Uterus (tissue), 3 donors: ENCODE measurements at regions not wholly inside any gene's neighbourhood (a gene's known extent, or its start where the extent isn't known, plus 50 kb on each side); places are given as distances from the start of the nearest gene placed in this dataset.

Experiments used
- DNase-seq, 2 donors: peaks; one replicate each; pipeline ENCODE4 v3.0.0-alpha.2; 2019 to 2020
- H3K27ac ChIP-seq, 2 donors: fragments of 200-600 bp; sonication (generic); 1 replicate in 1 of 2; 2 replicates in 1 of 2; pipeline ENCODE4 v1.5.1; 2016 to 2018
- H3K27me3 ChIP-seq, 2 donors: fragments of 200-600 bp; sonication (generic); one replicate each; pipeline ENCODE4 v1.5.1; 2018 to 2019; ENCODE audit warnings: control low read depth in 1 of 2
- H3K36me3 ChIP-seq, 2 donors: fragments of 200-600 bp; sonication (generic); one replicate each; pipeline ENCODE4 v1.5.1; 2019; ENCODE audit warnings: control low read depth in 1 of 2
- H3K4me1 ChIP-seq, 2 donors: fragments of 200-600 bp; sonication (generic); one replicate each; pipeline ENCODE4 v1.5.1; 2018 to 2019; ENCODE audit warnings: control low read depth in 1 of 2
- H3K4me3 ChIP-seq, 2 donors: fragments of 200-600 bp; sonication (generic); 1 replicate in 1 of 2; 2 replicates in 1 of 2; pipeline ENCODE4 v1.5.1; 2018 to 2019; ENCODE audit warnings: mild to moderate bottlenecking in 1 of 2
- H3K9me3 ChIP-seq, 2 donors: fragments of 200-600 bp; sonication (generic); one replicate each; pipeline ENCODE4 v1.5.1; 2019; ENCODE audit warnings: control low read depth in 1 of 2
- CTCF ChIP-seq, 4 experiments: fragments of 200-600 bp in 2 of 4; fragments of 450-650 bp in 2 of 4; sonication (generic) in 2 of 4; IDR thresholded peaks; one replicate each; pipeline ENCODE4 v1.5.1; 2016 to 2019; ENCODE audit warnings: antibody characterized with exemption in 4 of 4, mild to moderate bottlenecking in 2 of 4, moderate library complexity in 1 of 4
- POLR2A ChIP-seq, 2 donors: fragments of 450-650 bp; IDR thresholded peaks; one replicate each; pipeline ENCODE4 v1.6.1; 2016; ENCODE audit warnings: antibody characterized with exemption in 2 of 2, mild to moderate bottlenecking in 1 of 2, moderate library complexity in 1 of 2
- intact Hi-C: fragments of 100-400 bp; cut with DNase I; formaldehyde crosslinking; loops from one replicate; pipeline ENCODE4 v1.15.1; 2023; ENCODE audit warnings: low total_unique reads
- donor health status: DM: yes; HTN: yes; CAD: no.

GRCh38 chr5:89724379-89725095, 685.0 kb downstream of the CETN3 start:
- H3K4me3 ChIP-seq = no peak overlapping the region
- no peaks in the 10 kb centered on the region for H3K9me3 ChIP-seq
- no peak for DNase-seq
- TF ChIP-seq CTCF (IDR thresholded peaks at IDR 0.05) = no peak
- TF ChIP-seq POLR2A (IDR thresholded peaks at IDR 0.05) = no peak
- intact Hi-C loops = no loop called here
- H3K4me1 ChIP-seq = peaks cover 0 to 5% of the 10 kb centered on the region in 2 donors
- no peaks in the 10 kb centered on the region for H3K27me3 ChIP-seq
- no peaks in the 10 kb centered on the region for H3K36me3 ChIP-seq
- H3K27ac ChIP-seq = no peak overlapping the region

- no peak overlapping the region for H3K4me3 ChIP-seq
- H3K4me1 ChIP-seq = peaks cover 0 to 5% of the 10 kb centered on the region in 2 donors
- no peaks in the 10 kb centered on the region for H3K27me3 ChIP-seq
- DNase-seq = no peak
- intact Hi-C loops = no loop called here
- no peak overlapping the region for H3K27ac ChIP-seq
- no peaks in the 10 kb centered on the region for H3K36me3 ChIP-seq
- H3K9me3 ChIP-seq = no peaks in the 10 kb centered on the region
- TF ChIP-seq POLR2A (IDR thresholded peaks at IDR 0.05) (no peak), CTCF (IDR thresholded peaks at IDR 0.05) (no peak)
Observed at GRCh38 chr5:89723907-89724306, 685.6 kb downstream of the CETN3 start.

GRCh38 chr5:89722538-89722937, 687.0 kb downstream of the CETN3 start:
- no peak for DNase-seq
- H3K27me3 ChIP-seq = no peaks in the 10 kb centered on the region
- intact Hi-C loops = no loop called here
- H3K4me3 ChIP-seq = no peak overlapping the region
- TF ChIP-seq POLR2A (IDR thresholded peaks at IDR 0.05) = no peak
- no peaks in the 10 kb centered on the region for H3K36me3 ChIP-seq
- no peaks in the 10 kb centered on the region for H3K4me1 ChIP-seq
- H3K27ac ChIP-seq = no peak overlapping the region
- no peaks in the 10 kb centered on the region for H3K9me3 ChIP-seq

- Histone ChIP-seq H3K27me3 (no peaks in the 10 kb centered on the region), H3K36me3 (no peaks in the 10 kb centered on the region), H3K27ac (no peak overlapping the region), H3K4me3 (no peak overlapping the region), H3K4me1 (no peaks in the 10 kb centered on the region), H3K9me3 (no peaks in the 10 kb centered on the region)
- TF ChIP-seq CTCF (IDR thresholded peaks at IDR 0.05) (no peak), POLR2A (IDR thresholded peaks at IDR 0.05) (no peak)
- no peak for DNase-seq
- intact Hi-C loops = no loop called here
Observed at GRCh38 chr5:89721931-89722330, 687.6 kb downstream of the CETN3 start.

- no peak overlapping the region for H3K27ac ChIP-seq
- H3K36me3 ChIP-seq = no peaks in the 10 kb centered on the region
- H3K9me3 ChIP-seq = no peaks in the 10 kb centered on the region
- no peaks in the 10 kb centered on the region for H3K4me1 ChIP-seq
- H3K27me3 ChIP-seq = no peaks in the 10 kb centered on the region
- intact Hi-C loops = no loop called here
- TF ChIP-seq CTCF (IDR thresholded peaks at IDR 0.05) (no peak), POLR2A (IDR thresholded peaks at IDR 0.05) (no peak)
- H3K4me3 ChIP-seq = no peak overlapping the region
- no peak for DNase-seq
Observed at GRCh38 chr5:89721353-89721752, 688.2 kb downstream of the CETN3 start.
